GM18505 (cell line): ENCODE measurements at regions not wholly inside any gene's neighbourhood (a gene's known extent, or its start where the extent isn't known, plus 50 kb on each side); places are given as distances from the start of the nearest gene placed in this dataset.

Experiments
- ATAC-seq: cut with Tn5 transposase; IDR thresholded peaks from one replicate; pipeline ENCODE4 v1.9.1; 2021; ENCODE audit not compliant: unreplicated experiment
- POLR2A ChIP-seq: IDR thresholded peaks from 4 replicates; pipeline ENCODE4 v1.6.1; 2011; ENCODE audit warnings: borderline replicate concordance; ENCODE audit not compliant: insufficient read depth, insufficient read length; ENCODE audit errors: extremely low read depth

- no peak for ATAC-seq
- no peak for TF ChIP-seq POLR2A
Observed at GRCh38 chr2:65737452-65738011, 305.1 kb upstream of the SPRED2 start.

- ATAC-seq = no peak
- no peak for TF ChIP-seq POLR2A
Observed at GRCh38 chr2:65731476-65731875, 299.1 kb upstream of the SPRED2 start.

GRCh38 chr2:65730186-65730585 is 297.8 kb upstream of the SPRED2 start:
- no peak for ATAC-seq
- no peak for TF ChIP-seq POLR2A

- TF ChIP-seq POLR2A = no peak
- ATAC-seq = no peak
Observed at GRCh38 chr2:65729246-65729645, 296.8 kb upstream of the SPRED2 start.

- ATAC-seq = no peak
- TF ChIP-seq POLR2A = no peak
Observed at GRCh38 chr2:65728477-65729180, 296.2 kb upstream of the SPRED2 start.

- TF ChIP-seq POLR2A = no peak
- no peak for ATAC-seq
Observed at GRCh38 chr2:65727816-65728215, 295.4 kb upstream of the SPRED2 start.

- TF ChIP-seq POLR2A = no peak
- no peak for ATAC-seq
Observed at GRCh38 chr2:65727381-65727780, 295.0 kb upstream of the SPRED2 start.

- no peak for ATAC-seq
- no peak for TF ChIP-seq POLR2A
Observed at GRCh38 chr2:65724752-65725151, 292.4 kb upstream of the SPRED2 start.

- no peak for ATAC-seq
- no peak for TF ChIP-seq POLR2A
Observed at GRCh38 chr2:65724336-65724735, 291.9 kb upstream of the SPRED2 start.

- TF ChIP-seq POLR2A = no peak
- ATAC-seq = no peak
Observed at GRCh38 chr2:65722028-65722778, 289.8 kb upstream of the SPRED2 start.

- no peak for TF ChIP-seq POLR2A
- no peak for ATAC-seq
Observed at GRCh38 chr2:65716698-65717097, 284.3 kb upstream of the SPRED2 start.

- no peak for ATAC-seq
Observed at GRCh38 chr2:65715323-65715722, 282.9 kb upstream of the SPRED2 start.

GRCh38 chr2:65714866-65715265 is 282.5 kb upstream of the SPRED2 start:
- ATAC-seq = no peak
- TF ChIP-seq POLR2A = no peak

More at GRCh38 chr2:65715323-65715722, 282.9 kb upstream of the SPRED2 start:
- no peak for TF ChIP-seq POLR2A

- ATAC-seq = no peak
- TF ChIP-seq POLR2A = no peak
Observed at GRCh38 chr2:65711863-65712262, 279.5 kb upstream of the SPRED2 start.
